HepG2 (cell line): ENCODE measurements at regions not wholly inside any gene's neighbourhood (a gene's known extent, or its start where the extent isn't known, plus 50 kb on each side); places are given as distances from the start of the nearest gene placed in this dataset.
"Not testable (repeated sequence)": the region's sequence is repeated elsewhere in the genome, so short reads cannot be mapped to it uniquely, and the experiment has no call there.

Experiments
- ATAC-seq: fragments of 200-7000 bp; cut with Tn5 transposase; 3 replicates; pipeline ENCODE4 v1.9.1; 2020; ENCODE audit warnings: mild to moderate bottlenecking, moderate library complexity
- BruUV-seq: library from RNA; stranded (reverse); fragments of 400-500 nt; replicated peaks from 2 replicates; lab custom pipeline; 2021; lab: Mats Ljungman, UMichigan
- CTCF ChIA-PET: fragments of 300-600 bp; formaldehyde crosslinking; extraction: SDS; loops from one replicate; lab custom pipeline; 2021; ENCODE audit warnings: low total read pairs, inconsistent platforms, low intra/inter-chr PET ratio; lab: Yijun Ruan, JAX
- POLR2A ChIA-PET: fragments of 350-600 bp; sonication (Branson Sonifier 250); formaldehyde crosslinking; loops from one replicate; lab custom pipeline; 2020; ENCODE audit warnings: antibody characterized with exemption, inconsistent platforms; lab: Yijun Ruan, JAX
- DNase-seq: peaks from one replicate; pipeline ENCODE4 v3.0.0-alpha.2; 2015; ENCODE audit warnings: low spot score
- FAIRE-seq: peaks from 3 replicates; lab custom pipeline; 2011; peaks lifted over from hg19 to GRCh38; lab: Jason Lieb, UNC
- H2AFZ ChIP-seq: one replicate; pipeline ENCODE4 v1.6.1; 2011; ENCODE audit warnings: low read length, inconsistent platforms
- H3K27ac ChIP-seq: fragments of 300-600 bp; 3 replicates; pipeline ENCODE4 v1.8.0; 2011; ENCODE audit warnings: mixed run types, mild to moderate bottlenecking, mixed read lengths, low read length, inconsistent platforms; ENCODE audit not compliant: insufficient read depth; ENCODE audit errors: extremely low read length
- H3K27me3 ChIP-seq, 2 experiments: fragments of 200-600 bp in 1 of 2; 2 replicates in 1 of 2; 3 replicates in 1 of 2; pipeline versions ENCODE4 v1.6.0 to v1.8.0; 2011; ENCODE audit warnings: low read length in 2 of 2, mild to moderate bottlenecking in 2 of 2, moderate library complexity in 2 of 2, inconsistent platforms in 1 of 2; ENCODE audit not compliant: insufficient read depth in 2 of 2, control insufficient read depth in 1 of 2
- H3K36me3 ChIP-seq, 2 experiments: fragments of 200-600 bp in 1 of 2; replicated peaks in 1 of 2; 2 replicates in 1 of 2; 3 replicates in 1 of 2; pipeline versions ENCODE4 v1.5.1 to v1.8.0; 2011; ENCODE audit warnings: low read length in 2 of 2, inconsistent platforms in 1 of 2; ENCODE audit not compliant: insufficient read depth in 2 of 2, control insufficient read depth in 1 of 2
- H3K4me1 ChIP-seq: 2 replicates; pipeline ENCODE4 v1.5.1; 2012; ENCODE audit warnings: low read length, inconsistent platforms; ENCODE audit not compliant: insufficient read depth
- H3K4me2 ChIP-seq: 2 replicates; pipeline ENCODE4 v1.6.0; 2011; ENCODE audit warnings: low read depth, low read length, inconsistent platforms
- H3K4me3 ChIP-seq, 3 experiments: fragments of 200-600 bp in 1 of 3; sonication (generic), shearing (Covaris generic) in 1 of 3; replicated peaks in 1 of 3; 2 replicates each; pipeline ENCODE4 v1.5.1; 2011 to 2016; ENCODE audit warnings: low read length in 3 of 3, inconsistent platforms in 2 of 3, low read depth in 2 of 3, mild to moderate bottlenecking in 2 of 3, control low read depth in 1 of 3, mixed read lengths in 1 of 3; ENCODE audit not compliant: insufficient read depth in 1 of 3
- H3K79me2 ChIP-seq: one replicate; pipeline ENCODE4 v1.6.1; 2011; ENCODE audit warnings: low read length, inconsistent platforms; ENCODE audit not compliant: insufficient read depth
- H3K9ac ChIP-seq: 2 replicates; pipeline ENCODE4 v1.6.0; 2011; ENCODE audit warnings: mild to moderate bottlenecking, low read depth, low read length, inconsistent platforms; ENCODE audit not compliant: insufficient read depth
- H3K9me3 ChIP-seq: 2 replicates; pipeline ENCODE4 v1.5.1; 2012; ENCODE audit warnings: mild to moderate bottlenecking, low read length
- H4K20me1 ChIP-seq: 2 replicates; pipeline ENCODE4 v1.6.0; 2011; ENCODE audit warnings: inconsistent platforms, mild to moderate bottlenecking, low read length, moderate library complexity; ENCODE audit not compliant: insufficient read depth
- CAMTA2 ChIP-seq: sonication (generic); formaldehyde crosslinking; IDR thresholded peaks from 2 replicates; pipeline ENCODE4 v1.4.0; 2020; ENCODE audit warnings: mild to moderate bottlenecking, missing genetic modification reagents, borderline replicate concordance
- HIVEP1 ChIP-seq: sonication (generic); formaldehyde crosslinking; IDR thresholded peaks from 2 replicates; pipeline ENCODE4 v1.4.0; 2020; ENCODE audit warnings: mild to moderate bottlenecking, missing genetic modification reagents
- WGBS: methylation state at CpG from one replicate; pipeline ENCODE4 v1.1.6; 2017; ENCODE audit warnings: low lambda C conversion rate; 5-methylcytosine and 5-hydroxymethylcytosine counted together
- in situ Hi-C: cut with HindIII; loops from 2 replicates; pipeline ENCODE4 v1.10.0; 2017; ENCODE audit warnings: low pct_unique_long_range_greater_than_20kb; ENCODE audit not compliant: extremely low pct_ligation_motif_present
- intact Hi-C: fragments of 100-400 bp; cut with micrococcal nuclease; formaldehyde crosslinking; loops from one replicate; pipeline ENCODE4 v1.10.0; 2022; ENCODE audit not compliant: unreplicated experiment
- TF ChIP-seq, protein P1 (sequence below): sonication (generic); formaldehyde crosslinking; IDR thresholded peaks from 2 replicates; pipeline ENCODE4 v1.8.0; 2022; ENCODE audit warnings: mild to moderate bottlenecking, missing genetic modification reagents

GRCh38 chr15:99467853-99468464 lies 97.8 kb upstream of the MEF2A start (continued):
- TF ChIP-seq CAMTA2, result no peak
- TF ChIP-seq, protein P1, sequence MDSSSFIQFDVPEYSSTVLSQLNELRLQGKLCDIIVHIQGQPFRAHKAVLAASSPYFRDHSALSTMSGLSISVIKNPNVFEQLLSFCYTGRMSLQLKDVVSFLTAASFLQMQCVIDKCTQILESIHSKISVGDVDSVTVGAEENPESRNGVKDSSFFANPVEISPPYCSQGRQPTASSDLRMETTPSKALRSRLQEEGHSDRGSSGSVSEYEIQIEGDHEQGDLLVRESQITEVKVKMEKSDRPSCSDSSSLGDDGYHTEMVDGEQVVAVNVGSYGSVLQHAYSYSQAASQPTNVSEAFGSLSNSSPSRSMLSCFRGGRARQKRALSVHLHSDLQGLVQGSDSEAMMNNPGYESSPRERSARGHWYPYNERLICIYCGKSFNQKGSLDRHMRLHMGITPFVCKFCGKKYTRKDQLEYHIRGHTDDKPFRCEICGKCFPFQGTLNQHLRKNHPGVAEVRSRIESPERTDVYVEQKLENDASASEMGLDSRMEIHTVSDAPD, result no peak
- TF ChIP-seq HIVEP1 (CRISPR knock-in tag), result no peak
- TF ChIP-seq, all 625 proteins: peak for 0

GRCh38 chr15:99470204-99470603 lies 95.6 kb upstream of the MEF2A start:
- H3K27me3 ChIP-seq, in situ Hi-C loops, H3K4me3 ChIP-seq, H3K79me2 ChIP-seq, H3K36me3 ChIP-seq, ATAC-seq, H2AFZ ChIP-seq, POLR2A ChIA-PET, H4K20me1 ChIP-seq, FAIRE-seq, H3K27ac ChIP-seq, CTCF ChIA-PET, H3K4me2 ChIP-seq, H3K9me3 ChIP-seq, BruUV-seq, DNase-seq, intact Hi-C loops, H3K9ac ChIP-seq: not testable (repeated sequence)
- peaks cover 22% of the 10 kb centered on the region for H3K4me1 ChIP-seq
- WGBS, result 51% methylated on average over 3 of the region's 3 CpGs
